Chondrocyte (in vitro differentiated cells): ENCODE measurements at regions not wholly inside any gene's neighbourhood (a gene's known extent, or its start where the extent isn't known, plus 50 kb on each side); places are given as distances from the start of the nearest gene placed in this dataset.
"Not testable (repeated sequence)": the region's sequence is repeated elsewhere in the genome, so short reads cannot be mapped to it uniquely, and the experiment has no call there.

Experiments used
- DNase-seq: peaks from one replicate; pipeline ENCODE4 v3.0.0; 2021; ENCODE audit warnings: mixed read lengths, low spot score
- H3K27ac Mint-ChIP-seq: one replicate; pipeline ENCODE4 v1.8.0; 2021; ENCODE audit warnings: mild to moderate bottlenecking, moderate library complexity, mixed read lengths; ENCODE audit not compliant: unreplicated experiment
- H3K27me3 Mint-ChIP-seq: 2 replicates; pipeline ENCODE4 v1.8.0; 2021; ENCODE audit warnings: low read depth, mixed read lengths
- H3K36me3 Mint-ChIP-seq: 2 replicates; pipeline ENCODE4 v1.8.0; 2021; ENCODE audit warnings: low read depth, mixed read lengths
- H3K4me1 Mint-ChIP-seq: 2 replicates; pipeline ENCODE4 v1.8.0; 2021; ENCODE audit warnings: low read depth, mild to moderate bottlenecking, mixed read lengths
- H3K4me3 Mint-ChIP-seq: one replicate; pipeline ENCODE4 v1.8.0; 2021; ENCODE audit warnings: mild to moderate bottlenecking, moderate library complexity, mixed read lengths; ENCODE audit not compliant: unreplicated experiment
- H3K9me3 Mint-ChIP-seq: 2 replicates; pipeline ENCODE4 v1.8.0; 2021; ENCODE audit warnings: low read depth, mixed read lengths
- CTCF ChIP-seq: fragments of 200-600 bp; sonication (generic); IDR thresholded peaks from 2 replicates; pipeline ENCODE4 v1.5.0; 2021; ENCODE audit warnings: antibody characterized with exemption, mild to moderate bottlenecking, moderate library complexity

GRCh38 chrX:148298737-148299136, 201.7 kb upstream of the AFF2 start:
- H3K4me1 Mint-ChIP-seq = no peaks in the 10 kb centered on the region

GRCh38 chrX:148305214-148305613, 195.2 kb upstream of the AFF2 start:
- H3K4me1 Mint-ChIP-seq, H3K27me3 Mint-ChIP-seq, H3K27ac Mint-ChIP-seq, H3K4me3 Mint-ChIP-seq, H3K36me3 Mint-ChIP-seq, DNase-seq: not testable (repeated sequence)
- peaks cover 35% of the 10 kb centered on the region for H3K9me3 Mint-ChIP-seq

More at GRCh38 chrX:148298737-148299136, 201.7 kb upstream of the AFF2 start:
- Mint-ChIP-seq H3K27ac (no peak overlapping the region), H3K36me3 (no peaks in the 10 kb centered on the region), H3K4me3 (no peak overlapping the region), H3K27me3 (no peaks in the 10 kb centered on the region), H3K9me3 (peaks cover 37% of the 10 kb centered on the region)
- TF ChIP-seq CTCF = no peak
- DNase-seq = no peak

- Mint-ChIP-seq H3K9me3 (peaks cover 29% of the 10 kb centered on the region), H3K36me3 (no peaks in the 10 kb centered on the region), H3K27ac (no peak overlapping the region), H3K4me3 (no peak overlapping the region), H3K4me1 (no peaks in the 10 kb centered on the region), H3K27me3 (no peaks in the 10 kb centered on the region)
- no peak for TF ChIP-seq CTCF
- no peak for DNase-seq
These were observed 191.0 kb upstream of the AFF2 start for GRCh38 chrX:148309413-148309812.

GRCh38 chrX:148310426-148311165, 189.8 kb upstream of the AFF2 start:
- Mint-ChIP-seq H3K9me3 (peaks cover 28% of the 10 kb centered on the region), H3K27ac (no peak overlapping the region), H3K4me3 (no peak overlapping the region), H3K4me1 (no peaks in the 10 kb centered on the region), H3K27me3 (no peaks in the 10 kb centered on the region), H3K36me3 (no peaks in the 10 kb centered on the region)
- DNase-seq = no peak
- TF ChIP-seq CTCF = no peak

- H3K9me3 Mint-ChIP-seq = peaks cover 26% of the 10 kb centered on the region
- H3K27me3 Mint-ChIP-seq = no peaks in the 10 kb centered on the region
- no peaks in the 10 kb centered on the region for H3K36me3 Mint-ChIP-seq
- no peak overlapping the region for H3K27ac Mint-ChIP-seq
- no peak for DNase-seq
- no peaks in the 10 kb centered on the region for H3K4me1 Mint-ChIP-seq
- H3K4me3 Mint-ChIP-seq = no peak overlapping the region
- TF ChIP-seq CTCF = no peak
These were observed 188.9 kb upstream of the AFF2 start for GRCh38 chrX:148311544-148311943.

GRCh38 chrX:148314876-148315275, 185.5 kb upstream of the AFF2 start:
- H3K27me3 Mint-ChIP-seq = no peaks in the 10 kb centered on the region
- H3K36me3 Mint-ChIP-seq = no peaks in the 10 kb centered on the region
- H3K4me1 Mint-ChIP-seq = no peaks in the 10 kb centered on the region
- H3K4me3 Mint-ChIP-seq = no peak overlapping the region
- DNase-seq = no peak
- no peak overlapping the region for H3K27ac Mint-ChIP-seq
- TF ChIP-seq CTCF = no peak
- H3K9me3 Mint-ChIP-seq = peaks cover 28% of the 10 kb centered on the region
